ENCODE measurements at regions not wholly inside any gene's neighbourhood (a gene's known extent, or its start where the extent isn't known, plus 50 kb on each side); places are given as distances from the start of the nearest gene placed in this dataset.

DNA sequence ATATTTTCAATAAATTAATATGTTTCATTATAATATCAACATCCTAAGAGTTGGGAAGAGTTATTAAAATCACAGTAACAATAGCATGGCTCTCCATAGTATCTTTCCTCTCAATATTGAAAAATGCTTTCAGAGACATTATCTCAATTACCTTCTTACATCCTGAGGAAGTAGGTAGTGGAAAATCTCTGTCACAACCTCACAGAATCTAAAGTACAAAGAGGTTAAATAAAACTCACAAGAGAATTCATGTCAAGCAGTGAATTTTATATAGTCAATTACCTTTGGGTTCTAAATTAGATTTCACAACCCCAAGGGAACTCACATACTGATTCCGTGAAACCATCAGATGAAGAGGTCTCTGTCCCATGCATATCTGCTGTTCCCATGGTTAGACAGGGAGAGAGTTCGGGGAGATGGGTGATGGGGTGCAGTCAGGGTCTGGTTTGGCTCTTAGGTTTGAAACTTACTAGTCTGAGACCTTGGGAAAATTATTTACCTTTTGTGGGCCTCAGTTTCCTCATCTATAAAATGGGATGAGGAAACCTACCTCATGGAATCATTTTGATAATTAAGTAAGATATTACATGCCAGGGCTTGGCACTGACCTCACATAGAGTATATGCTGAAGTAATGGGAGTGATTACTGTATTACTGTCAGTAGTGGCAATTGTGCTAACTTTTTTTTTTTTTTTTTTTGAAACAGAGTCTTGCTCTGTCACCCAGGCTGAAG, 74.0 kb upstream of the SNX9 start:
- Histone ChIP-seq H3K18ac (ENCODE audit: extremely low read depth, low read length) (no peak overlapping the region), H3K9ac (replicated peaks in 1 of 4; ENCODE audit: extremely low read depth in 1 of 4, low read depth in 3 of 4, low read length in 3 of 4) (no peak overlapping the region), H3K79me1 (ENCODE audit: low read depth, low read length) (no peaks in the 10 kb centered on the region), H2BK12ac (ENCODE audit: low read depth, low read length) (no peak overlapping the region), H3K4me3 (ENCODE audit: extremely low read depth in 1 of 4, insufficient read depth in 2 of 4, low read depth in 3 of 4, low read length in 4 of 4) (no peak overlapping the region), H3K27ac (ENCODE audit: low read depth, low read length) (no peak overlapping the region), H3K4ac (replicated peaks; ENCODE audit: insufficient read length, low read depth, low read length) (no peak overlapping the region), H2BK120ac (replicated peaks; ENCODE audit: low read depth, low read length) (no peak overlapping the region), H3K27me3 (replicated peaks in 1 of 4; ENCODE audit: control insufficient read depth in 3 of 4, extremely low read depth in 1 of 4, insufficient read depth in 3 of 4, low read length in 3 of 4) (no peaks in the 10 kb centered on the region), H4K8ac (ENCODE audit: extremely low read depth, insufficient read depth, low read length) (no peak overlapping the region), H3K4me2 (ENCODE audit: insufficient read depth in 1 of 2, low read depth in 2 of 2, low read length in 2 of 2) (no peak overlapping the region), H2BK15ac (ENCODE audit: low read length) (no peak overlapping the region), H2BK20ac (ENCODE audit: low read length) (no peak overlapping the region), H3K14ac (ENCODE audit: insufficient read length) (no peak overlapping the region), H2AFZ (ENCODE audit: low read length) (no peak overlapping the region), H2BK5ac (ENCODE audit: low read depth, low read length) (no peak overlapping the region), H4K5ac (ENCODE audit: insufficient read length, low read depth, low read length) (no peak overlapping the region), H2AK5ac (ENCODE audit: low read depth, low read length) (no peak overlapping the region), H3K23ac (ENCODE audit: insufficient read length) (no peak overlapping the region), H3K56ac (replicated peaks; ENCODE audit: insufficient read length, low read depth, low read length) (no peak overlapping the region), H3K9me3 (ENCODE audit: insufficient read depth in 2 of 2, low read depth in 1 of 2, low read length in 1 of 2) (peaks cover 5 to 11% of the 10 kb centered on the region in 2 experiments; a peak in 3 of 4 replicates), H3K4me1 (replicated peaks in 1 of 4; ENCODE audit: control insufficient read depth in 3 of 4, insufficient read depth in 4 of 4, low read length in 3 of 4) (peaks cover 0 to 5% (median 0%) of the 10 kb centered on the region in 4 experiments; a peak in 1 of 7 replicates), H3K79me2 (ENCODE audit: control insufficient read depth in 1 of 2, insufficient read depth in 2 of 2, low read length in 2 of 2) (no peaks in the 10 kb centered on the region), H3K23me2 (ENCODE audit: low read depth, low read length) (no peaks in the 10 kb centered on the region), H4K20me1 (replicated peaks in 1 of 2; ENCODE audit: control insufficient read depth in 1 of 2, insufficient read depth in 2 of 2, low read length in 2 of 2) (no peaks in the 10 kb centered on the region), H4K91ac (replicated peaks; ENCODE audit: insufficient read length, low read length) (no peak overlapping the region), H3K36me3 (ENCODE audit: control insufficient read depth in 2 of 4, insufficient read depth in 4 of 4, low read length in 3 of 4) (no peaks in the 10 kb centered on the region)
- ChIA-PET POLR2A (ENCODE audit: partially characterized antibody) (no interaction called here), CTCF (ENCODE audit: partially characterized antibody) (no interaction called here)
- TF ChIP-seq JUND (IDR thresholded peaks at IDR 0.05; ENCODE audit: low read length) = no peak
- no peak for TF ChIP-seq TCF12 (IDR thresholded peaks at IDR 0.05; ENCODE audit: low read depth, low read length)
- no peak for TF ChIP-seq CREB1 (IDR thresholded peaks at IDR 0.05)
- DNase-seq (ENCODE audit: low read depth in 1 of 2, low spot score in 2 of 2) (no peak), FAIRE-seq (no peak)
- 91% methylated on average over 2 of the region's 2 CpGs; no CpG with 5 or more reads in 1 of the 2 experiments for WGBS, 2 experiments (ENCODE audit: extremely low coverage in 1 of 2, insufficient coverage in 1 of 2, insufficient read length in 1 of 2, insufficient replicate concordance in 2 of 2, low coverage in 1 of 2, low lambda C conversion rate in 2 of 2, missing lambda C conversion rate in 1 of 2)
